HEK293T (cell line): ENCODE measurements at regions not wholly inside any gene's neighbourhood (a gene's known extent, or its start where the extent isn't known, plus 50 kb on each side); places are given as distances from the start of the nearest gene placed in this dataset.

ENCODE experiments used
- FOXM1 ChIP-seq: fragments of 450-650 bp; IDR thresholded peaks from 2 replicates; pipeline ENCODE4 v1.6.1; 2017; ENCODE audit warnings: mild to moderate bottlenecking, borderline replicate concordance
- SP1 ChIP-seq: fragments of 450-650 bp; IDR thresholded peaks from 2 replicates; pipeline ENCODE4 v1.6.1; 2017
- SUZ12 ChIP-seq: fragments of 450-650 bp; IDR thresholded peaks from 2 replicates; pipeline ENCODE4 v1.6.1; 2016; ENCODE audit warnings: mild to moderate bottlenecking
- ZNF384 ChIP-seq: fragments of 450-650 bp; IDR thresholded peaks from 2 replicates; pipeline ENCODE4 v1.6.1; 2016

DNA sequence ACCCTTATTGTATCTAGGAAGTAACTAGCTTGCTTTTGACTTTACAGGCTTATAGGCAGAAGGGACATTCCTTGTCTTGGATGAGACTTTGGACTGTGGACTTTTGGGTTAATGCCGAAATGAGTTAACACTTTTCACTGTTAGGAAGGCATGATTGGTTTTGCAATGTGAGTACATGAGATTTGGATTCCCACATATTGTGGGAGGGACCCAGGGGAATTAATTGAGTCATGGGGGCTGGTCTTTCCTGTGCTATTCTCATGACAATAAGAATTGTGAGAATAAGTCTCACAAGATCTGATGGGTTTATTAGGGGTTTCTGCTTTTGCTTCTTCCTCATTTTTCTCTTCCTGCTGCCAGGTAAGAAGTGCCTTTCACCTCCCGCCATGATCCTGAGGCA, 417.5 kb downstream of the HINT1 start:
- no peak for TF ChIP-seq SP1
- TF ChIP-seq ZNF384 = no peak
- TF ChIP-seq SUZ12 = no peak
- TF ChIP-seq FOXM1 = no peak
